HepG2 (cell line): ENCODE measurements at regions not wholly inside any gene's neighbourhood (a gene's known extent, or its start where the extent isn't known, plus 50 kb on each side); places are given as distances from the start of the nearest gene placed in this dataset.
A peak's percentile ranks its signal among the peaks of the same experiment; 100 is the strongest.

Experiments used
- ATAC-seq: fragments of 200-7000 bp; cut with Tn5 transposase; 3 replicates; pipeline ENCODE4 v1.9.1; 2020; ENCODE audit warnings: mild to moderate bottlenecking, moderate library complexity
- BruUV-seq: library from RNA; stranded (reverse); fragments of 400-500 nt; replicated peaks from 2 replicates; lab custom pipeline; 2021; lab: Mats Ljungman, UMichigan
- CTCF ChIA-PET: fragments of 300-600 bp; formaldehyde crosslinking; extraction: SDS; loops from one replicate; lab custom pipeline; 2021; ENCODE audit warnings: low total read pairs, inconsistent platforms, low intra/inter-chr PET ratio; lab: Yijun Ruan, JAX
- POLR2A ChIA-PET: fragments of 350-600 bp; sonication (Branson Sonifier 250); formaldehyde crosslinking; loops from one replicate; lab custom pipeline; 2020; ENCODE audit warnings: antibody characterized with exemption, inconsistent platforms; lab: Yijun Ruan, JAX
- DNase-seq: peaks from one replicate; pipeline ENCODE4 v3.0.0-alpha.2; 2015; ENCODE audit warnings: low spot score
- FAIRE-seq: peaks from 3 replicates; lab custom pipeline; 2011; peaks lifted over from hg19 to GRCh38; lab: Jason Lieb, UNC
- H2AFZ ChIP-seq: one replicate; pipeline ENCODE4 v1.6.1; 2011; ENCODE audit warnings: low read length, inconsistent platforms
- H3K27ac ChIP-seq: fragments of 300-600 bp; 3 replicates; pipeline ENCODE4 v1.8.0; 2011; ENCODE audit warnings: mixed run types, mild to moderate bottlenecking, mixed read lengths, low read length, inconsistent platforms; ENCODE audit not compliant: insufficient read depth; ENCODE audit errors: extremely low read length
- H3K27me3 ChIP-seq, 2 experiments: fragments of 200-600 bp in 1 of 2; 2 replicates in 1 of 2; 3 replicates in 1 of 2; pipeline versions ENCODE4 v1.6.0 to v1.8.0; 2011; ENCODE audit warnings: low read length in 2 of 2, mild to moderate bottlenecking in 2 of 2, moderate library complexity in 2 of 2, inconsistent platforms in 1 of 2; ENCODE audit not compliant: insufficient read depth in 2 of 2, control insufficient read depth in 1 of 2
- H3K36me3 ChIP-seq, 2 experiments: fragments of 200-600 bp in 1 of 2; replicated peaks in 1 of 2; 2 replicates in 1 of 2; 3 replicates in 1 of 2; pipeline versions ENCODE4 v1.5.1 to v1.8.0; 2011; ENCODE audit warnings: low read length in 2 of 2, inconsistent platforms in 1 of 2; ENCODE audit not compliant: insufficient read depth in 2 of 2, control insufficient read depth in 1 of 2
- H3K4me1 ChIP-seq: 2 replicates; pipeline ENCODE4 v1.5.1; 2012; ENCODE audit warnings: low read length, inconsistent platforms; ENCODE audit not compliant: insufficient read depth
- H3K4me2 ChIP-seq: 2 replicates; pipeline ENCODE4 v1.6.0; 2011; ENCODE audit warnings: low read depth, low read length, inconsistent platforms
- H3K4me3 ChIP-seq, 3 experiments: fragments of 200-600 bp in 1 of 3; sonication (generic), shearing (Covaris generic) in 1 of 3; replicated peaks in 1 of 3; 2 replicates each; pipeline ENCODE4 v1.5.1; 2011 to 2016; ENCODE audit warnings: low read length in 3 of 3, inconsistent platforms in 2 of 3, low read depth in 2 of 3, mild to moderate bottlenecking in 2 of 3, control low read depth in 1 of 3, mixed read lengths in 1 of 3; ENCODE audit not compliant: insufficient read depth in 1 of 3
- H3K79me2 ChIP-seq: one replicate; pipeline ENCODE4 v1.6.1; 2011; ENCODE audit warnings: low read length, inconsistent platforms; ENCODE audit not compliant: insufficient read depth
- H3K9ac ChIP-seq: 2 replicates; pipeline ENCODE4 v1.6.0; 2011; ENCODE audit warnings: mild to moderate bottlenecking, low read depth, low read length, inconsistent platforms; ENCODE audit not compliant: insufficient read depth
- H3K9me3 ChIP-seq: 2 replicates; pipeline ENCODE4 v1.5.1; 2012; ENCODE audit warnings: mild to moderate bottlenecking, low read length
- H4K20me1 ChIP-seq: 2 replicates; pipeline ENCODE4 v1.6.0; 2011; ENCODE audit warnings: inconsistent platforms, mild to moderate bottlenecking, low read length, moderate library complexity; ENCODE audit not compliant: insufficient read depth
- CEBPB ChIP-seq: IDR thresholded peaks from 2 replicates; pipeline ENCODE4 v1.6.1; 2011; ENCODE audit warnings: low read depth, low read length, improper control_type of control experiment, borderline replicate concordance
- CEBPG ChIP-seq: IDR thresholded peaks from 2 replicates; pipeline ENCODE4 v1.6.1; 2016
- FOXO4 ChIP-seq: sonication (generic); formaldehyde crosslinking; conservative IDR thresholded peaks from 2 replicates; pipeline ENCODE4 v1.8.1; 2023; ENCODE audit warnings: missing genetic modification reagents
- GTF2F1 ChIP-seq: fragments of 150-350 bp; IDR thresholded peaks from 2 replicates; pipeline ENCODE4 v1.6.1; 2014; ENCODE audit warnings: low read length
- HNRNPUL1 ChIP-seq: fragments of 200-400 bp; formaldehyde crosslinking; IDR thresholded peaks from 2 replicates; pipeline ENCODE4 v1.6.1; 2017; ENCODE audit warnings: low read depth, mild to moderate bottlenecking, low read length, moderate library complexity
- MYC ChIP-seq: sonication (generic); formaldehyde crosslinking; IDR thresholded peaks from 2 replicates; pipeline ENCODE4 v1.9.0; 2021; ENCODE audit warnings: missing genetic modification reagents, borderline replicate concordance
- NFATC3 ChIP-seq: sonication (generic); formaldehyde crosslinking; IDR thresholded peaks from 2 replicates; pipeline ENCODE4 v1.5.1; 2020; ENCODE audit warnings: mild to moderate bottlenecking, missing genetic modification reagents
- NR0B2 ChIP-seq: sonication (generic); formaldehyde crosslinking; IDR thresholded peaks from 2 replicates; pipeline ENCODE4 v1.4.0; 2020; ENCODE audit warnings: mild to moderate bottlenecking, missing genetic modification reagents
- NR2C2 ChIP-seq: sonication (generic); formaldehyde crosslinking; IDR thresholded peaks from 2 replicates; pipeline ENCODE4 v1.4.0; 2020; ENCODE audit warnings: missing genetic modification reagents, mild to moderate bottlenecking, moderate library complexity, borderline replicate concordance
- STAG1 ChIP-seq: sonication (generic); formaldehyde crosslinking; IDR thresholded peaks from 2 replicates; pipeline ENCODE4 v1.4.0; 2020; ENCODE audit warnings: missing genetic modification reagents
- ZBTB44 ChIP-seq: sonication (generic); formaldehyde crosslinking; IDR thresholded peaks from 2 replicates; pipeline ENCODE4 v1.4.0; 2020; ENCODE audit warnings: missing genetic modification reagents
- ZC3H4 ChIP-seq: sonication (generic); formaldehyde crosslinking; IDR thresholded peaks from 2 replicates; pipeline ENCODE4 v1.4.0; 2020; ENCODE audit warnings: missing genetic modification reagents, borderline replicate concordance
- ZNF10 ChIP-seq: sonication (generic); formaldehyde crosslinking; IDR thresholded peaks from 2 replicates; pipeline ENCODE4 v1.4.0; 2020; ENCODE audit warnings: mild to moderate bottlenecking, low read depth, missing genetic modification reagents, borderline replicate concordance
- ZNF496 ChIP-seq: sonication (generic); formaldehyde crosslinking; IDR thresholded peaks from 2 replicates; pipeline ENCODE4 v1.8.1; 2023; ENCODE audit warnings: mild to moderate bottlenecking, moderate library complexity, missing genetic modification reagents; ENCODE audit not compliant: insufficient replicate concordance
- ZSCAN29 ChIP-seq: sonication (generic); formaldehyde crosslinking; conservative IDR thresholded peaks from 2 replicates; pipeline ENCODE4 v1.4.0; 2020; ENCODE audit warnings: mild to moderate bottlenecking, missing genetic modification reagents
- WGBS: methylation state at CpG from one replicate; pipeline ENCODE4 v1.1.6; 2017; ENCODE audit warnings: low lambda C conversion rate; 5-methylcytosine and 5-hydroxymethylcytosine counted together
- in situ Hi-C: cut with HindIII; loops from 2 replicates; pipeline ENCODE4 v1.10.0; 2017; ENCODE audit warnings: low pct_unique_long_range_greater_than_20kb; ENCODE audit not compliant: extremely low pct_ligation_motif_present
- intact Hi-C: fragments of 100-400 bp; cut with micrococcal nuclease; formaldehyde crosslinking; loops from one replicate; pipeline ENCODE4 v1.10.0; 2022; ENCODE audit not compliant: unreplicated experiment
- TF ChIP-seq, protein P1 (sequence below): sonication (generic); formaldehyde crosslinking; IDR thresholded peaks from 2 replicates; pipeline ENCODE4 v1.4.0; 2020; ENCODE audit warnings: mild to moderate bottlenecking, missing genetic modification reagents, borderline replicate concordance

- FAIRE-seq (no peak), DNase-seq (peak; percentile 3), ATAC-seq (peak; percentile 38; the same call in 1 of the 3 replicates)
- intact Hi-C loops: loop anchor here (2.0 kb wide), 1 partner anchor 571 kb away; no protein-coding TSS in a partner anchor
- no peaks in the 10 kb centered on the region for H3K9me3 ChIP-seq
- H3K27ac ChIP-seq: no peak overlapping the region
- no peaks in the 10 kb centered on the region for H4K20me1 ChIP-seq
- no peaks in the 10 kb centered on the region for H3K36me3 ChIP-seq
- BruUV-seq: no TSS peak
- H3K4me2 ChIP-seq: no peak overlapping the region
- WGBS: 4% methylated on average over 3 of the region's 3 CpGs
- in situ Hi-C loops: no loop called here
- H3K4me1 ChIP-seq: no peaks in the 10 kb centered on the region
- ChIA-PET POLR2A (no interaction called here), CTCF (no interaction called here)
- no peaks in the 10 kb centered on the region for H3K79me2 ChIP-seq
- H3K9ac ChIP-seq: no peak overlapping the region
- H3K4me3 ChIP-seq: no peak overlapping the region
- no peak overlapping the region for H2AFZ ChIP-seq
- peaks cover 0 to 2% of the 10 kb centered on the region in 2 experiments; a peak in 2 of 5 replicates for H3K27me3 ChIP-seq
- TF ChIP-seq NFATC3 (CRISPR knock-in tag) (no peak), ZSCAN29 (CRISPR knock-in tag) (no peak), NR2C2 (no peak), STAG1 (CRISPR knock-in tag) (peak; percentile 22; the same call in 1 of the 2 replicates), ZC3H4 (CRISPR knock-in tag) (no peak), GTF2F1 (no peak), MYC (no peak), NR0B2 (CRISPR knock-in tag) (no peak), CEBPB (peak; percentile 21; the same call in 1 of the 2 replicates), ZBTB44 (CRISPR knock-in tag) (no peak), FOXO4 (CRISPR knock-in tag) (no peak), CEBPG (CRISPR knock-in tag) (peak; percentile 51; the same call in 1 of the 2 replicates), ZNF10 (no peak), HNRNPUL1 (no peak), ZNF496 (CRISPR knock-in tag) (no peak)
- TF ChIP-seq, protein P1, sequence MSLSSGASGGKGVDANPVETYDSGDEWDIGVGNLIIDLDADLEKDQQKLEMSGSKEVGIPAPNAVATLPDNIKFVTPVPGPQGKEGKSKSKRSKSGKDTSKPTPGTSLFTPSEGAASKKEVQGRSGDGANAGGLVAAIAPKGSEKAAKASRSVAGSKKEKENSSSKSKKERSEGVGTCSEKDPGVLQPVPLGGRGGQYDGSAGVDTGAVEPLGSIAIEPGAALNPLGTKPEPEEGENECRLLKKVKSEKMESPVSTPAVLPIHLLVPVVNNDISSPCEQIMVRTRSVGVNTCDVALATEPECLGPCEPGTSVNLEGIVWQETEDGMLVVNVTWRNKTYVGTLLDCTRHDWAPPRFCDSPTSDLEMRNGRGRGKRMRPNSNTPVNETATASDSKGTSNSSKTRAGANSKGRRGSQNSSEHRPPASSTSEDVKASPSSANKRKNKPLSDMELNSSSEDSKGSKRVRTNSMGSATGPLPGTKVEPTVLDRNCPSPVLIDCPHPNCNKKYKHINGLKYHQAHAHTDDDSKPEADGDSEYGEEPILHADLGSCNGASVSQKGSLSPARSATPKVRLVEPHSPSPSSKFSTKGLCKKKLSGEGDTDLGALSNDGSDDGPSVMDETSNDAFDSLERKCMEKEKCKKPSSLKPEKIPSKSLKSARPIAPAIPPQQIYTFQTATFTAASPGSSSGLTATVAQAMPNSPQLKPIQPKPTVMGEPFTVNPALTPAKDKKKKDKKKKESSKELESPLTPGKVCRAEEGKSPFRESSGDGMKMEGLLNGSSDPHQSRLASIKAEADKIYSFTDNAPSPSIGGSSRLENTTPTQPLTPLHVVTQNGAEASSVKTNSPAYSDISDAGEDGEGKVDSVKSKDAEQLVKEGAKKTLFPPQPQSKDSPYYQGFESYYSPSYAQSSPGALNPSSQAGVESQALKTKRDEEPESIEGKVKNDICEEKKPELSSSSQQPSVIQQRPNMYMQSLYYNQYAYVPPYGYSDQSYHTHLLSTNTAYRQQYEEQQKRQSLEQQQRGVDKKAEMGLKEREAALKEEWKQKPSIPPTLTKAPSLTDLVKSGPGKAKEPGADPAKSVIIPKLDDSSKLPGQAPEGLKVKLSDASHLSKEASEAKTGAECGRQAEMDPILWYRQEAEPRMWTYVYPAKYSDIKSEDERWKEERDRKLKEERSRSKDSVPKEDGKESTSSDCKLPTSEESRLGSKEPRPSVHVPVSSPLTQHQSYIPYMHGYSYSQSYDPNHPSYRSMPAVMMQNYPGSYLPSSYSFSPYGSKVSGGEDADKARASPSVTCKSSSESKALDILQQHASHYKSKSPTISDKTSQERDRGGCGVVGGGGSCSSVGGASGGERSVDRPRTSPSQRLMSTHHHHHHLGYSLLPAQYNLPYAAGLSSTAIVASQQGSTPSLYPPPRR: no peak
Measured at GRCh38 chr3:25021816-25022215, 406.2 kb upstream of the RARB start.
